ENCODE measurements at regions not wholly inside any gene's neighbourhood (a gene's known extent, or its start where the extent isn't known, plus 50 kb on each side); places are given as distances from the start of the nearest gene placed in this dataset.
"Not testable (repeated sequence)": the region's sequence is repeated elsewhere in the genome, so short reads cannot be mapped to it uniquely, and the experiment has no call there.

DNA sequence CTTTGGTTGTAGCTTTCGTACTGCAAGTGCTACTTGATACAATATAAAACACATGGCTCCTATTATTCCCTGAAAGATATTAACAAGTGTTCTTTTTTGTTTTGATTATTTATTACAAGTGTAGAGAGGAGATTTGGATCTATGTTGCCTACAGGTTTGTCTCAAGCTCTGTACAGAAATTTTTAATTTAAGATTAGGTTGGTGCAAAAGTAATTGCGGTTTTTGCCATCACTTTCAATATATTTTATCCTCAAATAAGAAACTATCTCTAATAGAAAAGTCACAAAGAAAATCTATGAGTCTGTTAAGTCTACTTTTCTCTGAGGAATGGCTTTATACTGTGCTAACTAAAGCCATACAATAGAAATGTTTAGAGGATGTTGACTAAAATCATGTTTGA lies 1086.1 kb downstream of the GRM8 start:
- DNase-seq, result no peak

DNA sequence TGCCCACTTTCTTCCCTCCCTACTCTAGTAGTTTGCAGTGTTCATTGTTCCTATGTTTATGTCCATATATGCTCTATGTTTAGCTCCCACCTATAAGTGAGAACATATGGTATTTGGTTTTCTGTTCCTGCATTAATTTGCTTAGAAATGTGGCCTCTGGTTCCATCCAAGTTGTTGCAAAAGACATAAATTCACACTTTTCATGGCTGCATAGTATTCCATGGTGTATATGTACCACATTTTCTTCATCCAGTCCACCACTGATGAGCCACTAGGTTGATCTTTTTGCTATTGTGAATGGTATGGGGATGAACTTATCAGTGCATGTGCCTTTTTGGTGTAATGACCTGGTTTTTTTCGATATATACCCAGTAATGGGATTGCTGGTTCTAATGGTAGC lies 1089.1 kb downstream of the GRM8 start:
- no peak for DNase-seq

DNA sequence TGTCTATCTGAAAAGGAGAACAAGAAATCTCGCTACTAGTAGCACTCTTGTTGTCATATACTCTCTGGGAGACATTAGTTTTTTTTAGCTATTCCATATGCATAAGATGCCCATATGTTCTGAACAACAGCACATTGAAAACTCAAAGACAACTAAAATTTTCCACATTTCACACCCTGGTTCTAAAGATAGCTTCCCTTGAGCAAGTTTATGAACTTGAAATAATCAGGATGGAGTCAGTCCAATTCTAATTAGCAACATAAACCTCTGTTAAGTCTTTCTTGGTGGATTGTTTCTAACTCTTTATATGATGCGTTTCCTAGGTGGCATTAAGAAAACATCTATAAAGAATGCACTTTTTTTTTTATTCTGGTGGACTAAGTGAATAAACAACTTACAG lies 1095.3 kb downstream of the GRM8 start:
- DNase-seq, result no peak

DNA sequence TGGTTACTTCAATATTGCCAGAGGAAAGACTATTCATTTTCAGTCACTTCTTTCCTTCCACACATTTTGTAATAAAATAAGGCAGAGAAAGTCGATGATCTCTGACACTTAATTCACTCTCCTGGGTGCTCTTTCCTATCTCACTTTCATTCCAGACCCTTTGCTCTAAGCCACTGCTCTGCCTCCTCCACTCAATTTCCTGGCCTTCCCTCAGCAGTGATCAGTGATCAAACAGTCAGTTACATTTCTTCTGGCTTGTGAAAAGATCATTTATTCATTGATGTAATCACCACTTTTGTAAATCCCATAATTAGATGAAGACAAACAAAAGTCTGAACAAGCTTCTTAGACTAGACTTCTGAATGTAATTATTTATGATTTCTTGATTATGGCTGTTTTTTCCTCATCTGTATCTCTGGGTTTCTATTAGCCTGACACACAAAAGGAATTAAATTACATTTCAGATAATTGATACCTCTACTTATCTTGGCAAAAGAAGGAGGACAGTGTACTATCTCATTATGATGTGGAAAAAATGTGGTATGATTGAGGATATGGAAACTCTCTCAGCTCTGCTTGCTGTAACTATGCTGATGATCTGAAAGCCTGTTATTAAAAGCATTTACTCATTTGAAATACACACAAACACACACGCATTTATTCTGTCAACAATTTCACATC lies 1102.3 kb downstream of the GRM8 start:
- no peak for DNase-seq

DNA sequence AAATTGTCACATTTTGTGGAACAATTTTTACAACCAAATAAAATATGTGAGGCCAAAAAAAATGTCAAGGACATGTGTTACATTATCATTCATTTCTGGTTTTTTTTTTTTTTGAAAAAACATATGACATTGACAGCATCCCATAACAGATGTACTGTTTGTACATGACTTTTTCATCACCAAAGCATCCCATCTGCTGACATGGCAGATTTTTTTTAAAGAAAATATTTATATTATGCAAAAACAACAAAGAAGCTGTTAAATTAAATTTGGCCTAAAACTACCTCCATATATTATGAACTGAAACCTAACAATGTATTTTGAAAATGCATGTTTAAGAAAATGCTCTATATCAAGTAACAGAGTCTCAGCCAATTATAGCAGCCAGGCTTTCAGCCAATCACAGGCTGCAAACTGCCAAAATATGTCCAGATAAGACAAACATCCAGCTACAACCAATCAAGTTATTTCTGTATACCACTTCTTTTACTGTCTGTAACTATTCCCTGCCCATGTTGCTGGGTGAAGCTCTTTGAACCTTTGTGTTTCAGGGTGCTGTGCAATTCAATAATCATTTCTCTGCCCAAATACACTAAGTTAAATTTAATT lies 1111.8 kb downstream of the GRM8 start:
- no peak for DNase-seq

DNA sequence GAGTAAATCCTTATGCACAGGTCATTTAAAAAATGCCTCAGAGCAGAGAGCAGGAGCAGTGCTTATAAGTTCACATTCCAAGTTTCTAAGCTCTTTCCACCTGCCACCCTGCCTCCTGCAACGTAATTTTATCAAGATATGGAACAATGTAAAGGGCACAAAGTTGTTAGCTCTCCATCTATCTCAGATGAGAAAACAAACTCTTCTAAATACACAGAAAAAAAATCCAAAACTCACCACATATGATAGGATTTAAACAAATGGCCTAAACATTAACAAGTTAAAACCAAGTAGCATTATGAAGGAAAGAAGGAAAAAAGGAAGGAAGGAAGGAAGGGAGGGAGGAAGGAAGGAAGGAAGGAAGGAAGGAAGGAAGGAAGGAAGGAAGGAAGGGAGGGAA lies 1132.8 kb downstream of the GRM8 start:
- DNase-seq, result no peak

DNA sequence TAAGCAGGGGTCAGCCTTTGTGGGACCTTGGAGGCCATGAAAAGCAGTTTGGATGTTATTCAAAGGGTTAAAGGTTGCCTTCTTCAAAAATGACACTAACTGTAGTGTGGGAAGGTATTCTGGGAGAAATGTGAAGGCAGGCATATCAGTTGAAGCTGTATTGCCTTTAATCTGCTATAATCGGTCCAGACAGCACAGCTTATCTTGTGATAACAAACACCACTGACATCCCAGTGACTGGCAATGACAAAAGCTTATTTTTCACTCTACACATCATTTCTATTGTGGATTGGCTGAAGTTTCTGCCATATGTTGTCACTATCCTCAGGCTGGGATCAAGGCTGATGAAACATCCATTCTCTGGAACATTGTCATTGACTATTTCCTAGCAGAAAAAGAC lies 1149.2 kb downstream of the GRM8 start:
- DNase-seq, result no peak

DNA sequence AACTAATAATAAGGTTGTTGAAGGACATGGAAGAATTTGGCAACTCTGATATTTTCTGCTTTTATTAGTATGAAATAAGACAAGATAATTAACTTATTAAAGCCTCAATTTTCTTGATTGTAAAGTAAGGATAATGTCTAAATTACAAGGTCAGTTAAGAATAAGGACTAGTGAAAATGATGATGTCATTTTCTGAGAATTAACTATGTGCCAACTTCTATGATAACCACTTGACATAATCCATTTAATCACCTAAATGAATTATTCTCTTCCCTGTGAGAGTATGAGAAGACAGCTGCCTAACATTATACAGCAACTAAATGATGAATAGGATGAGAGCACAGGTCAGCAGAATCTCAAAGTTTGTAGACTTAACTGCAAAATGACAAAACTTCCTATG lies 1153.4 kb upstream of the POT1 start:
- DNase-seq, result no peak

DNA sequence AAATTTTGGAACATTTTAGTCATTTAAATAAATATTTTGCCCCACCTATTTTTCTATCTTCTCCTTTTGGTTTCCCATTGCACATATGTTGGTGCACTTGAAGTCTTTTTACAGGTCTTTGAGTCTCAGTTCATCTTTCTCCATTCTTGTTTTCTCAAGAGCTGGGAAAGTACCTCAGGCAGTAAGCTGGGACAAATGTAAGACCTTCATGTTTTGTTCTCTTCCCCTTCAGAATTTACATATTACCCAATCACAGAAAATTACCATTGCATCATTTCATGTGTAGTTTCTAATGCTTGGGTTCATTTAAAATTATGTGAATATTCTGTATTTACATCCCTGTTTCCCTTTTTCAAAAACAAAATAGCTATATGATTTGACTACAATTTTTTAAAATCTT lies 1150.0 kb upstream of the POT1 start:
- no peak for DNase-seq

DNA sequence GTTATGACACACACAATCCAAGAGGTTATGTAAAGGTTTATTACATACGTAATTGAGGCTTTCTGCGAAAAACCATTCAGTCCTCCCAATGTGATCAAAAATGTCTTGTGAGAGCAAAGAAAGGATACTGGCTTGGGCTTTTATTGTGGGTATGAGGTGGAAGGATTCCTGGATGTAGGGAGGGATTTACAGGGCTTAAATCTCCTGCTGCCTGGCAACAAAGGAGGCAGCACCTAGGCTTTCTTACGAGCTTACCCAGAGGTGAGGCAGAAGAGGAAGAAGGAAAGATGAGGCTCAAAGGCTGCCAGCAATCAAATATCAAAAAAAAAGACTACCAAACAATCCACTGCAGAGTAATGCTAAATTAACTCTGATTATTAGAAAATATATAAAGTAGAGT lies 1149.5 kb upstream of the POT1 start:
- DNase-seq, result no peak

DNA sequence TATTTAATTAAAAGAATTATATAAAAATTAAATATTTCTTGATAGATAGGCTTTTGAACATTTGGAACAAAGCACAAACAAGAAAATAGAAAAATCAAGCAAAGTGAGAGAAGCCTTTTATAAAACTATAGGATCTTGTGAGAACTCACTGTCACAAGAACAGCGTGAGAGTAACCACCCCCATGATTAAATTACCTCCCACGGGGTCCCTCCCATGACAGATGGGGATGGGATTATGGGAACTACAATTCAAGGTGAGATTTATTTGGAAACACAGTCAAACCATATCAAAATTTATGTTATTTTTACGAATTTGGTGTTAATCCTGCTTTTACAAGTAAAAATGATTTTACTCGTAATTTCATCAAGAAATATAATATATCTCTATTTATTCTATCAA lies 1136.1 kb upstream of the POT1 start:
- DNase-seq, result no peak

DNA sequence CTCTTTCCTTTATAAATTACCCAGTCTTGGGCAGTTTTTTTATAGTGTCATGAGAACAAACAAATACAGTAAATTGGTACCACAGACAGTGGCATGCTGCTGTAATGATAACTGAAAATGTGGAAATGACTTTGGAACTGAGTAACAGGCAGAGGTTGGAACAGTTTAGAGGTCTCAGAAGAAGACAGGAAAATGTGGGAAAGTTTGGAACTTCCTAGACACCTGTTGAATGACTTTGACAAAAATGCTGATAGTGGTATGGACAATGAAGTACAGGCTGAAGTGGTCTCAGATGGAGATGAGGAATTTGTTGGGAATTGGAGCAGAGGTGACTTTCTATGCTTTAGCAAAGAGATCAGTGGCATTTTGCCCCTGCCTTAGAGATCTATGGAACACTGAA lies 1128.4 kb upstream of the POT1 start:
- DNase-seq, result no peak

DNA sequence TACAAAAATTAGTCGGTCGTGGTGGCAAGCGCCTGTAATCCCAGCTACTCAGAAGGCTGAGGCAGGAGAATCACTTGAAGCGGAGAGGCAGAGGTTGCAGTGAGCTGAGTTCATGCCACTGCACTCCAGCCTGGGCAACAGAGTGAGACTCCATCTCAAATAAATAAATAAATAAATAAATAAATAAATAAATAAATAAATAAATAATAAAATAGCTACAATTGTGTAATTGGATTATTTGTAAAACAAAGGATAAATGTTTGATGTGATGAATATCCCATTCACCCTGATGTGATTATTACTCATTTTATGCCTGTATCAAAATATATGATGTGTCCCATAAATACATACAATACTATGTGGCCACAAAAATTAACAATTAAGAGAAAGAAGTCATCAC lies 1127.0 kb upstream of the POT1 start:
- not testable (repeated sequence) for DNase-seq

DNA sequence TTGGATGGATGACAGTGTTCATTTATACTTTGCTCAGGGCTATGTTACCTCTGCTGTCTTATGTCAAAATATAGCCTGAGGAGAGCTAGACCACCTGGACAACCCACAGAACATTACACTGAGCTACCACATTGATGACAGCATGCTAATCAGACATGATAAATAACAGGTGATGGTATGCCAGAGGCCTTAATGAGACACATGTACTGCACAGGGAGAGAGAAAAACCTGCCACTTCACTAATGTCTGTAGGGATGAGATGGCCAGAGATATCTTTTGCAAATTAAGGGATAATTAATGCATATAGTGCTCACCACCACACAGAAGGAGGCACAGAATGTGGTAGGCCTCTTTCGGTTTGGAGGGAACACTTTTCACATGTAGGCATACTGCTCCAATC lies 1122.6 kb upstream of the POT1 start:
- DNase-seq, result no peak

DNA sequence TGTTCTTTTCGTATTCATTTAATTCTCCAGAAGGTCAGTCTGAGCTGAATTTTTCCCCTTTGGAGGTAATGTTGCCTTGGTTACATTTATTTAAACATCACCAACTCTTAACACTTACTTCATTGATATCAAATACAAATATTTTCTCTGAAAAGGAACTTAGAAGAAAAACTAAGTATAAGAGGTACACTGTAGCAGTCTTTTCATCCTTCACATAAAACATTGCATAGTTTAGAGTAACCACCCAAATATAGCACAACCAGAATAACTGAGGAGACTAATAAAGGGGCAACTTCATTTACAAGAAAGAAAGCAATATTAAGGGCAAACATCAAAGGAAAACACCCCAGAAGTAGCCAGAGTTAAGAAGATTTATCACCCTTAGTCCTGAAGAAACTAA lies 1115.0 kb upstream of the POT1 start:
- DNase-seq, result no peak

DNA sequence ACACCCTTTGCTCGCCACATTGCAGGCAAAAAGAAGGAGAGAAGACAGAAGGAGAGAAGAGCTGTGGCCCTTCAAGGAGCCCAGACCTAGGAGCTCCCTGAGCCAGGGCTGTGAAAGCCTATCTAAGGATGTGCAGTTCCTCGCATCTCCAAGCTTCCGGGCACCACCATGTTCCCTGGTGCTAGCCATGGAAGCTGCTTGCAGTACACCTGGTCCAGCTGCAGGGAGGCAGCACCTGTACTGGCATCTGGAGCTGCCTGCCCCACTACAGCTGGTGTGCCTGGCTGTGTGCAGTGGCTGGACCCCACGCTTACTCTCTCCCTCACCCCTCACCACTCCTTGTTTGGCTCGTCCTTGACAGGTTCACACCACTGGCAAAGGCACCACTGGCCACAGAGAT lies 1111.8 kb upstream of the POT1 start:
- DNase-seq, result no peak

DNA sequence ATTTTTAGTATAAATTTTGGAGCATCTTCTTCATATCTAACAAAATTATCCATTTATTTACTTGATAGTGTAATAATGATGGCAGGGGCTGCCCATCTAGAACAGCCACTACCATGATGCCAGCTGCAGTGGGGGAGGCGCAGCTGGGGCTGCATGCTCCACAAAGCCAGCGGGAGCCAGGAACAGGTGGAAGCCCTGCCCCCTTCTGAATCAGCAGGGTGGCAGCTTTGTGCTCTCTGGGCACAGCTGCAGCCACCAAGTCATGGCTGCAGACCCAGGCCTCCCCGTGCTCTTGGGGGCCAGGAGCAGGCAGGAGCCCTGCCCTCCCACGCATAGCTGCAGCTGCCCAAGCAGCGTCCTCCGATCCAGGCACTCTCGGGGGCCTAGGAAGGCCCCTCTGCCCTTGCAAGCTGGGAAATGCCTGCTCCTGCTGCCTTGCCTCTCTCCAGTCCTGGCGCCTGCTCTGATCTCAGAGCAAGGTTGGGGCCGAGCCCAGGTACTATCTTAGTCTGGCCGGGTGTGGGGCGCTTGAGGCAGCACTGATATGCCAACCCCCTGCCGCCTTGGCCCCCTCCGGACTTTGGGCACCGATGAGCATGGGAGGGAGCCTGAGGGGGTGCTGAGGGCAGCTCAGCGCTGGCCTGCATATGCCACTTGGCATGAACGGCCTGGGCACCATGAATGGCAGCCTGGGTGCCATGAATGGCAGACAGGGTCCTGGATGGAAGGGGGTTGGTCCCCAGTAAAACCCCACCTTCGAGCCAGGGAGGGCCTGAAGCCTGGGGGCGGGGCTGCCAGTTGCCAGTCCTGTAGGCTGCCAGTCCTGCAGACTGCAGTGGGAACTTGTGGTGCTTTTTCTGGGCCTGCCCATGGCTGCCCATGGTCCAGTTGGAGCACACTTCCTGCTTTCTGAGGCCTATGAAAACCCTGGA lies 1110.8 kb upstream of the POT1 start:
- DNase-seq, result no peak

DNA sequence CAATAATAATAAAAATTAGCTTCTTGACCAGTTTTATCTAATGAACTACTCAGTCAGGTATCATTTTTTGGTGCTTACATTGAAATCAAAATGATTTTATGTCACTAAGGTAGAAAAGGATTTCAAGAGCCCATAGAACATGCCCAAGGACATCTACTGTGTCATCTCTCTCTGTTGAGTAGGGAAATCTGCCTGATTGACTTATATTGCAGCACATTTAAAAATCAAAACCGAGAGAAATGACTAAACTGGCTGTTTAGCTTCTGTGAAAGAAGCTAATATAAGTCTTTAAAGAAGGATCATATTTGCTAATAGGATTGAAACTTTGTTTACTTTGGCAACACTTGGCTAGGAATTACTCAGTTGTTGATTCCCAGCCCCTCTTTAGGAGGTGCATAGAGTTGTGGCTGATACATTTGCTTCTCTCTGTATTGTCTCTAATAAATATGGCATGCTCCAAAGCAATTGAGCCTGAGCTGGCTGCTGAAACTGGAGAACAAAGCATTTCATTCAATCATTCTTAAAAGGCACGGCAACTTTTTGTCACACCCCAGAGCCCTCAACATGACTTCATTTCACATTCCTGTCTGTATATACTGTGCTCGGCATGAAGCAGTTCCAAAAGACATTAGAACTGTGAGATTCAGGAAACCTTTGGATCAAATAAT lies 1096.9 kb upstream of the POT1 start:
- no peak for DNase-seq

DNA sequence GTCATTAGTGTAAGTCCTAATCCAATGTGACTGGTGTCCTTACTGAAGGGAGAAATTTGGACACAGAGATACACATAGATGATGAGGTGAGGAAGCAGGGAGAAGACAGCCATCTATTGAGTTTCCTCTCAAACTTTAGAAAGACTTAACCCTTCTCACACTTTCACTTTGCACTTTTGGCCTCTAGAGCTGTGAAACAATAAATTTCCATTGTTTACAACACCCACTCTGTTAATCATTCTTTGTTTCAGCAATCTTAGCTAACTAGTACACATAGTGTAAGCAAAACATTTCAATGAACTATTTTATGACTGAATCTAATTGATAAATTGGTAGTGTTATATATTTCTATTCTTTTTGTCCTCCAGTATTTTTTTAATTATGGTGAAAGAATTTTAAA lies 1092.8 kb upstream of the POT1 start:
- no peak for DNase-seq

DNA sequence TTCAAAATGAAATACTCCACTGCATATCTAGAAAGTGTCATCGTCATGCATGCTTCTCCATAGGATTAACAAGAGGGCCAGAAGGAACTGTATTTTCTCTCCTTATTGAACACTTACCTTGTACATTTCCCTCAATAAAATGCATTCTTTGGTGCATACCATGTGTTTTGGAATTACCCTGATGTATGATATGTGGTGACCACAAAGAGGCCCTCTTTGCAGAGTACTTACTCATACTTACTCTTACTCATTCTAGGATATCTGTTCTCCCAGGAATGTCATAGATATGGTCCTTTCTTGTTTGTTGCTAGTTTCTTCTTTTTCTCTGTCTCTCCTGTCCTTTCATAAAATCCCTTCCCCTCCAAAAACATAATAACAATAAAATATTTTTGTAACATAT lies 1087.1 kb upstream of the POT1 start:
- no peak for DNase-seq

DNA sequence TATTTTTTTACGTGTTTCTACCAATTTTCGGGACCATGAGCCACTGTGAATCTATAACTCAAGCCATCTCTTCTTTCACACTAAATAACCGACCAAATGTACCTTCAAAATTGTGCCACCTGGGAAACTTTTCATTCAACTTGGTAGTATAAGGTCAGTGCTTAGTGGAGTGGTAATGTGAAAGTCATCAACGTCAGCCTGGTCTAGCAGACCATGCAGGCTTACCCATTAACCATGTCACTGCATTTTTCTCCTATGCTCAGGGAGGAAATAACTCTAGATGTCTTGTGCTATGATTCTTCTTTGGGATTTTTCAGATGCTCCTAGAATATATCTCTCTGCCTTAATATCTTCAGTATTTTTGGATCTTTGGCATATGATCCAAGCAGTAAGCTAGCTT lies 1075.4 kb upstream of the POT1 start:
- DNase-seq, result no peak

DNA sequence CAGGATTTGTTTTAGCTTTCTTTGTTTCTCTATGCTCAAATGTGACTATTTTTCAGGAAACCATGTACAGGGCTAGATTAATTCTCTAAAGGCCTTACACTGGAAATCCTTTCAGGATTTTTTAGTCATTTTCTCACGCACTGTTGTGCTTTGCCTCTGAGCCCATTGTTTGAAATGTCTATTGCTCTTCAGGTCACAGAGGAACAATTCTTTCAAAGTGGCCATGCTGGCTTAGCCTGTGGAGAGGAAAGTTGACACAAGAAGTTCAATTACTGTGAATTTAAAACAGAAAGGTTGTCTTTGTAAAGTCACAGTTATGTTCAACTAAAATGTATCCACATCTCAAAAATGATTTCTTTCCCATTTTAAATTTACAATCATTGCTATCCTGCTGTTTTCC lies 1071.7 kb upstream of the POT1 start:
- no peak for DNase-seq

DNA sequence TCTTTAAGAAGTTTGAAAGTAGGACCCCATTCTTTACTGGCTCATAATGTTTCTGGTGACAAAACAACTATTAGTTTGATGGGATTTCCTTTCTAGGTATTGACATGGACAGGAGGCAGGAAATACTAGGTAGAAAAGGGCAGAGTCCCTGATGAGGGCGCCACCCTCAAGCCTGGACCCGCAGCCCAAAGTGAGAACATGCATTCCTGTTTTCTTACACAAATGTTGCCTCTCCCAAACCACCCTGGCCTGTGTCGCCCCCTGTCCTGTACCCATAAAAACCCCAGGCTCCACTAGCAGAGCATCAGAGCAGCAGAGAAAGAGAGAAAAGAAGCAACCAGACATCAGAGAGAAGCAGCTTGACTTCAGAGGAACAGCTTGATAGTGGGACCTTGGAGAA lies 1055.2 kb upstream of the POT1 start:
- DNase-seq, result no peak

DNA sequence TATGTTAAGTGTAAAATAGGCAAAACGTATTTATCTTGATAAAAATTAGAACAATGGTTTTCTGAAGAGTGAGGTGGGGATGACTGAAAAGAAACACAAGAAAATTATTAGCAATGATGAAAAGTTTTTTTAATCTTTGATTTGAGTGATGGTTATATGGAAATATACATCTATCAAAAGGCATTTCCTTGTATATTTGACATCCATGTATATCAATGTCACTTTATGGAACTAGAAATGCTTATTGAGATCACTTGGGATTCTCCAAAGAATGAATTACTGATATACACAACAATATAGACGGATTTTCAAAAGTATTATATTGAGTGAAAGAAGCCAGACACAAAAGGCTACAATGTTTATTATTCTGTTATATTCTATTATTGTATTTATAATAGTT lies 1042.0 kb upstream of the POT1 start:
- DNase-seq, result no peak
